DOHH2 (cell line): ENCODE measurements at regions not wholly inside any gene's neighbourhood (a gene's known extent, or its start where the extent isn't known, plus 50 kb on each side); places are given as distances from the start of the nearest gene placed in this dataset.

Source experiments
- H3F3A ChIP-seq: fragments of 200-600 bp; sonication (generic), shearing (Covaris generic); 2 replicates; pipeline ENCODE4 v1.6.0; 2016; ENCODE audit warnings: antibody characterized with exemption, mild to moderate bottlenecking; ENCODE audit not compliant: control insufficient read depth, insufficient read depth
- H3K27ac ChIP-seq: fragments of 200-600 bp; sonication (generic); 2 replicates; pipeline ENCODE4 v1.5.1; 2014; ENCODE audit warnings: low read depth, mild to moderate bottlenecking, low read length, moderate library complexity
- H3K27me3 ChIP-seq: fragments of 200-600 bp; sonication (generic); 2 replicates; pipeline ENCODE4 v1.6.1; 2014; ENCODE audit warnings: mild to moderate bottlenecking, low read length, mixed read lengths; ENCODE audit not compliant: control insufficient read depth
- H3K36me3 ChIP-seq: fragments of 200-600 bp; sonication (generic); 2 replicates; pipeline ENCODE4 v1.6.1; 2014; ENCODE audit warnings: mild to moderate bottlenecking, low read length, moderate library complexity, mixed read lengths; ENCODE audit not compliant: control insufficient read depth
- H3K4me1 ChIP-seq: fragments of 200-600 bp; sonication (generic); 2 replicates; pipeline ENCODE4 v1.6.1; 2014; ENCODE audit warnings: mild to moderate bottlenecking, low read length, mixed read lengths; ENCODE audit not compliant: control insufficient read depth
- H3K4me2 ChIP-seq: fragments of 200-600 bp; sonication (generic); 2 replicates; pipeline ENCODE4 v1.6.0; 2014; ENCODE audit warnings: mild to moderate bottlenecking, low read length, moderate library complexity
- H3K4me3 ChIP-seq: fragments of 200-600 bp; sonication (generic); 2 replicates; pipeline ENCODE4 v1.5.1; 2014; ENCODE audit warnings: mild to moderate bottlenecking, low read length, mixed read lengths
- H3K79me2 ChIP-seq: fragments of 200-600 bp; sonication (generic); 2 replicates; pipeline ENCODE4 v1.6.1; 2014; ENCODE audit warnings: mild to moderate bottlenecking, low read length, mixed read lengths; ENCODE audit not compliant: control insufficient read depth
- H3K9me2 ChIP-seq: fragments of 200-600 bp; sonication (generic); replicated peaks from 2 replicates; pipeline ENCODE4 v1.6.1; 2014; ENCODE audit warnings: mild to moderate bottlenecking, low read length, mixed read lengths; ENCODE audit not compliant: control insufficient read depth
- H3K9me3 ChIP-seq: fragments of 200-600 bp; sonication (generic); 2 replicates; pipeline ENCODE4 v1.6.1; 2014; ENCODE audit warnings: antibody characterized with exemption, low read length, mixed read lengths; ENCODE audit not compliant: control insufficient read depth, insufficient read depth
- H4K20me1 ChIP-seq: fragments of 200-600 bp; sonication (generic); 2 replicates; pipeline ENCODE4 v1.6.0; 2014; ENCODE audit warnings: low read depth, mild to moderate bottlenecking, antibody characterized with exemption, low read length, moderate library complexity; ENCODE audit not compliant: control insufficient read depth, insufficient read depth
- CTCF ChIP-seq: fragments of 200-600 bp; sonication (generic); IDR thresholded peaks from one replicate; pipeline ENCODE4 v1.5.1; 2014; ENCODE audit warnings: antibody characterized with exemption, mild to moderate bottlenecking, low read depth, low read length; ENCODE audit not compliant: poor library complexity, severe bottlenecking
- EZH2phosphoT487 ChIP-seq: fragments of 200-600 bp; sonication (generic); IDR thresholded peaks from 2 replicates; pipeline ENCODE4 v1.6.1; 2017; ENCODE audit warnings: borderline replicate concordance, mild to moderate bottlenecking, antibody characterized with exemption, low read length, moderate library complexity, mixed read lengths

- Histone ChIP-seq H3K4me1 (no peaks in the 10 kb centered on the region), H3K9me3 (no peaks in the 10 kb centered on the region), H3K79me2 (no peaks in the 10 kb centered on the region), H3K36me3 (no peaks in the 10 kb centered on the region), H4K20me1 (no peaks in the 10 kb centered on the region), H3K9me2 (no peaks in the 10 kb centered on the region), H3K4me3 (no peak overlapping the region), H3F3A (no peaks in the 10 kb centered on the region), H3K4me2 (no peak overlapping the region), H3K27me3 (no peaks in the 10 kb centered on the region), H3K27ac (no peak overlapping the region)
- TF ChIP-seq EZH2phosphoT487: no peak
- no peak for TF ChIP-seq CTCF
These were observed 193.1 kb upstream of the FLRT2 start for GRCh38 chr14:85336817-85337216.

- H3K4me1 ChIP-seq: no peaks in the 10 kb centered on the region
- no peak overlapping the region for H3K27ac ChIP-seq
- no peak overlapping the region for H3K4me2 ChIP-seq
- H3K9me2 ChIP-seq: no peaks in the 10 kb centered on the region
- no peaks in the 10 kb centered on the region for H3K36me3 ChIP-seq
- H3K27me3 ChIP-seq: no peaks in the 10 kb centered on the region
- H3K4me3 ChIP-seq: no peak overlapping the region
- H3F3A ChIP-seq: no peaks in the 10 kb centered on the region
- H3K79me2 ChIP-seq: no peaks in the 10 kb centered on the region
- no peaks in the 10 kb centered on the region for H3K9me3 ChIP-seq
- H4K20me1 ChIP-seq: no peaks in the 10 kb centered on the region
- no peak for TF ChIP-seq CTCF
- TF ChIP-seq EZH2phosphoT487: no peak
These were observed 191.0 kb upstream of the FLRT2 start for GRCh38 chr14:85338895-85339294.

- H3K9me2 ChIP-seq: no peaks in the 10 kb centered on the region
- no peaks in the 10 kb centered on the region for H4K20me1 ChIP-seq
- TF ChIP-seq EZH2phosphoT487 (no peak), CTCF (no peak)
- no peak overlapping the region for H3K4me3 ChIP-seq
- no peaks in the 10 kb centered on the region for H3K27me3 ChIP-seq
- H3K79me2 ChIP-seq: no peaks in the 10 kb centered on the region
- no peak overlapping the region for H3K27ac ChIP-seq
- H3K4me2 ChIP-seq: no peak overlapping the region
- no peaks in the 10 kb centered on the region for H3K4me1 ChIP-seq
- H3K9me3 ChIP-seq: no peaks in the 10 kb centered on the region
- no peaks in the 10 kb centered on the region for H3K36me3 ChIP-seq
- H3F3A ChIP-seq: no peaks in the 10 kb centered on the region
These were observed 186.9 kb upstream of the FLRT2 start for GRCh38 chr14:85342858-85343607.
